ENCODE measurements at regions not wholly inside any gene's neighbourhood (a gene's known extent, or its start where the extent isn't known, plus 50 kb on each side); places are given as distances from the start of the nearest gene placed in this dataset.

DNA sequence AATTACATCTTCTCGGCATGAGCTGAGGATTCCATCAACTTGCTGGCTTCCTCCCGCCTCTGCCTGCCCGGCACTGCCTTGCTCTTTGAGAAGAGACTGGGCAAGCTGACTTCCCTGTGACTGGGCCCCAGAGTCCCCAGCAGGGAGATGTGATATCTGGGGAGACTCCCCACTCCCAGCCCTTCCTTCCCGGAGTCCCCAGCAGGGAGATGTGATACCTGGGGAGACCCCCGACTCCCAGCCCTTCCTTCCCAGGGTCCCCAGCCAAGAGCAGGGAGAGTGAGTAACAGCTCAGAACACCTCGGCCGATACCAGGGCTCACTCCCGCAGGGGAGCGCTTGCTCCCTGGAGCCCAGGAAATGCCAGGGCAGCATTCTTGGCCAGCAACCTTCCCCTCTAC lies 90.1 kb upstream of the NEURL1B start:
- Mint-ChIP-seq H3K36me3 (ENCODE audit: insufficient read depth, unreplicated experiment) (no peaks in the 10 kb centered on the region), H3K4me3 (ENCODE audit: low read depth, unreplicated experiment) (no peak overlapping the region), H3K27ac (ENCODE audit: unreplicated experiment) (no peak overlapping the region), H3K9me3 (ENCODE audit: low read depth, unreplicated experiment) (no peaks in the 10 kb centered on the region), H3K4me1 (ENCODE audit: low read depth, unreplicated experiment) (no peaks in the 10 kb centered on the region), H3K27me3 (ENCODE audit: unreplicated experiment) (peaks cover 100% of the 10 kb centered on the region)
- no peak for DNase-seq
- intact Hi-C loops (cut with micrococcal nuclease; ENCODE audit: unreplicated experiment), result no loop called here
- BruUV-seq (replicated peaks), result no TSS peak
- no peak for TF ChIP-seq CTCF (IDR thresholded peaks at IDR 0.05; ENCODE audit: unreplicated experiment)
- CTCF ChIA-PET, result no interaction called here

GRCh38 chr5:172550096-172550765 lies 90.8 kb upstream of the NEURL1B start:
- CTCF ChIA-PET, result no interaction called here
- intact Hi-C loops (cut with micrococcal nuclease; ENCODE audit: unreplicated experiment), result no loop called here
- Mint-ChIP-seq H3K9me3 (ENCODE audit: low read depth, unreplicated experiment) (no peaks in the 10 kb centered on the region), H3K4me1 (ENCODE audit: low read depth, unreplicated experiment) (no peaks in the 10 kb centered on the region), H3K36me3 (ENCODE audit: insufficient read depth, unreplicated experiment) (no peaks in the 10 kb centered on the region), H3K27ac (ENCODE audit: unreplicated experiment) (no peak overlapping the region), H3K4me3 (ENCODE audit: low read depth, unreplicated experiment) (no peak overlapping the region), H3K27me3 (ENCODE audit: unreplicated experiment) (peaks cover 100% of the 10 kb centered on the region)
- no TSS peak for BruUV-seq (replicated peaks)
- no peak for TF ChIP-seq CTCF (IDR thresholded peaks at IDR 0.05; ENCODE audit: unreplicated experiment)
- no peak for DNase-seq

- no peak for TF ChIP-seq CTCF (IDR thresholded peaks at IDR 0.05; ENCODE audit: unreplicated experiment)
- Mint-ChIP-seq H3K4me3 (ENCODE audit: low read depth, unreplicated experiment) (no peak overlapping the region), H3K36me3 (ENCODE audit: insufficient read depth, unreplicated experiment) (no peaks in the 10 kb centered on the region), H3K27me3 (ENCODE audit: unreplicated experiment) (peaks cover 100% of the 10 kb centered on the region), H3K9me3 (ENCODE audit: low read depth, unreplicated experiment) (no peaks in the 10 kb centered on the region), H3K27ac (ENCODE audit: unreplicated experiment) (no peak overlapping the region), H3K4me1 (ENCODE audit: low read depth, unreplicated experiment) (no peaks in the 10 kb centered on the region)
- no TSS peak for BruUV-seq (replicated peaks)
- no peak for DNase-seq
- CTCF ChIA-PET, result no interaction called here
- intact Hi-C loops (cut with micrococcal nuclease; ENCODE audit: unreplicated experiment), result no loop called here
Measured at GRCh38 chr5:172549696-172550095, 91.4 kb upstream of the NEURL1B start.

DNA sequence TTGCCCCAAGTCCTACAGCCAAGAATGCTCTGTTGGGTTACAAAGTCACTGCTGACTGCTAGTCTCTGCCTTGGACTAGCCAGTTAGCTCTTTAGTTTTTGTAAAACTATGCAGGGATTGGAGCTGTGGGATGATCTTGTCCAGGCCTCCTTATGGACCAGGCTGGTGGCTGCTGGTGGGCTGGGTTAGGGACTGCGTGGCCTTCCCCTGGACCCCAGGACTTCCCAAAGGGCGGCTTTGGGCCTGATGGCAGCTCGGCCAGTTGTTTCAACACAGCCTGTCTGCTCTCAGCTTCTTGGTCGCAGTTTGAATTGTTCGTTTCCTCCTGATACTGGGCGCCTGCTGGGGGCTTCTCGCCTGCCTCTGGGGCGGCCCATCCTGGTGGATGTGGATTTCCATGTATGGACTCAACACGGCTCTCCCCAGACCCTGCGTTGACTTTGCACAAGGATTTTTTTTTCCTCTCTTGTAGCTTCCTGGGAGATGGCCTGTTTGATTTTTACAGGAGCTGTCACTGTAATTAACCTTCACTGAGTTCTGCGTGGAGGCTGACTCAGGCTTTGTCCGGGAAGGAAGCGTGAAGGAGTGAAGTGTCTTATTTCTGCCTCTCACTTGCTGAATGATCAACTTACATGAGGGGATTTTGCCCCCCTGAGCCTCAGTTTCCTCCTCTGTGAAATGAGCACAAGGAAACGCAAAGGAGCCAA lies 91.9 kb upstream of the NEURL1B start:
- no peak for TF ChIP-seq CTCF (IDR thresholded peaks at IDR 0.05; ENCODE audit: unreplicated experiment)
- H3K27ac Mint-ChIP-seq (ENCODE audit: unreplicated experiment), result no peak overlapping the region
- CTCF ChIA-PET, result interaction anchor here (0.6 kb wide), 1 partner anchor 445 kb away, joined by 3 read pairs; no protein-coding TSS in a partner anchor
- no peaks in the 10 kb centered on the region for H3K36me3 Mint-ChIP-seq (ENCODE audit: insufficient read depth, unreplicated experiment)
- no peaks in the 10 kb centered on the region for H3K4me1 Mint-ChIP-seq (ENCODE audit: low read depth, unreplicated experiment)
- intact Hi-C loops (cut with micrococcal nuclease; ENCODE audit: unreplicated experiment), result no loop called here
- DNase-seq, result no peak
- no TSS peak for BruUV-seq (replicated peaks)
- H3K27me3 Mint-ChIP-seq (ENCODE audit: unreplicated experiment), result peaks cover 100% of the 10 kb centered on the region
- no peak overlapping the region for H3K4me3 Mint-ChIP-seq (ENCODE audit: low read depth, unreplicated experiment)
- no peaks in the 10 kb centered on the region for H3K9me3 Mint-ChIP-seq (ENCODE audit: low read depth, unreplicated experiment)

Measured in Calu3 (cell line).